PFSK-1 (cell line): ENCODE measurements at regions not wholly inside any gene's neighbourhood (a gene's known extent, or its start where the extent isn't known, plus 50 kb on each side); places are given as distances from the start of the nearest gene placed in this dataset.

Source experiments
- POLR2AphosphoS5 ChIP-seq: IDR thresholded peaks from 2 replicates; pipeline ENCODE4 v1.6.1; 2012; ENCODE audit warnings: low read depth, mild to moderate bottlenecking, control low read depth, low read length, moderate library complexity
- SIN3A ChIP-seq: IDR thresholded peaks from 2 replicates; pipeline ENCODE4 v1.6.1; 2012; ENCODE audit warnings: mild to moderate bottlenecking, low read length, moderate library complexity, borderline replicate concordance; ENCODE audit not compliant: insufficient read depth
- TAF1 ChIP-seq: IDR thresholded peaks from 2 replicates; pipeline ENCODE4 v1.6.1; 2012; ENCODE audit warnings: low read length, control low read depth, borderline replicate concordance; ENCODE audit not compliant: insufficient read depth
- TF ChIP-seq, protein P1 (sequence below), 2 experiments: IDR thresholded peaks; 2 replicates each; pipeline versions ENCODE4 v1.6.1 to v1.8.0; 2011 to 2012; ENCODE audit warnings: low read depth in 2 of 2, low read length in 2 of 2, control low read depth in 1 of 2, inconsistent platforms in 1 of 2, mild to moderate bottlenecking in 1 of 2, moderate library complexity in 1 of 2; ENCODE audit not compliant: insufficient read depth in 1 of 2

GRCh38 chr2:236675051-236675450 lies 105.4 kb downstream of the ACKR3 start:
- TF ChIP-seq, protein P1, sequence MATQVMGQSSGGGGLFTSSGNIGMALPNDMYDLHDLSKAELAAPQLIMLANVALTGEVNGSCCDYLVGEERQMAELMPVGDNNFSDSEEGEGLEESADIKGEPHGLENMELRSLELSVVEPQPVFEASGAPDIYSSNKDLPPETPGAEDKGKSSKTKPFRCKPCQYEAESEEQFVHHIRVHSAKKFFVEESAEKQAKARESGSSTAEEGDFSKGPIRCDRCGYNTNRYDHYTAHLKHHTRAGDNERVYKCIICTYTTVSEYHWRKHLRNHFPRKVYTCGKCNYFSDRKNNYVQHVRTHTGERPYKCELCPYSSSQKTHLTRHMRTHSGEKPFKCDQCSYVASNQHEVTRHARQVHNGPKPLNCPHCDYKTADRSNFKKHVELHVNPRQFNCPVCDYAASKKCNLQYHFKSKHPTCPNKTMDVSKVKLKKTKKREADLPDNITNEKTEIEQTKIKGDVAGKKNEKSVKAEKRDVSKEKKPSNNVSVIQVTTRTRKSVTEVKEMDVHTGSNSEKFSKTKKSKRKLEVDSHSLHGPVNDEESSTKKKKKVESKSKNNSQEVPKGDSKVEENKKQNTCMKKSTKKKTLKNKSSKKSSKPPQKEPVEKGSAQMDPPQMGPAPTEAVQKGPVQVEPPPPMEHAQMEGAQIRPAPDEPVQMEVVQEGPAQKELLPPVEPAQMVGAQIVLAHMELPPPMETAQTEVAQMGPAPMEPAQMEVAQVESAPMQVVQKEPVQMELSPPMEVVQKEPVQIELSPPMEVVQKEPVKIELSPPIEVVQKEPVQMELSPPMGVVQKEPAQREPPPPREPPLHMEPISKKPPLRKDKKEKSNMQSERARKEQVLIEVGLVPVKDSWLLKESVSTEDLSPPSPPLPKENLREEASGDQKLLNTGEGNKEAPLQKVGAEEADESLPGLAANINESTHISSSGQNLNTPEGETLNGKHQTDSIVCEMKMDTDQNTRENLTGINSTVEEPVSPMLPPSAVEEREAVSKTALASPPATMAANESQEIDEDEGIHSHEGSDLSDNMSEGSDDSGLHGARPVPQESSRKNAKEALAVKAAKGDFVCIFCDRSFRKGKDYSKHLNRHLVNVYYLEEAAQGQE (IDR thresholded peaks at IDR 0.05; ENCODE audit: insufficient read depth in 1 of 2, low read depth in 2 of 2, low read length in 2 of 2) = no peak
- no peak for TF ChIP-seq TAF1
- no peak for TF ChIP-seq SIN3A
- no peak for TF ChIP-seq POLR2AphosphoS5
